NT2/D1 (cell line): ENCODE measurements at regions not wholly inside any gene's neighbourhood (a gene's known extent, or its start where the extent isn't known, plus 50 kb on each side); places are given as distances from the start of the nearest gene placed in this dataset.

Experiments
- DNase-seq: peaks from one replicate; pipeline ENCODE4 v3.0.0-alpha.2; 2011; ENCODE audit warnings: low read depth, low spot score
- H3K27me3 ChIP-seq: 2 replicates; pipeline ENCODE4 v1.6.0; 2011; ENCODE audit warnings: mild to moderate bottlenecking; ENCODE audit not compliant: insufficient read length, insufficient read depth
- H3K36me3 ChIP-seq: 2 replicates; pipeline ENCODE4 v1.6.1; 2011; ENCODE audit warnings: mild to moderate bottlenecking, low read length, mixed read lengths; ENCODE audit not compliant: insufficient read depth, insufficient read length
- H3K4me1 ChIP-seq: 2 replicates; pipeline ENCODE4 v1.5.1; 2011; ENCODE audit not compliant: insufficient read depth, insufficient read length
- H3K4me3 ChIP-seq: 2 replicates; pipeline ENCODE4 v1.5.1; 2011; ENCODE audit warnings: low read depth; ENCODE audit not compliant: insufficient read length
- H3K9ac ChIP-seq: 2 replicates; pipeline ENCODE4 v1.6.0; 2011; ENCODE audit warnings: low read depth; ENCODE audit not compliant: insufficient read length
- H3K9me3 ChIP-seq: 2 replicates; pipeline ENCODE4 v1.5.1; 2011; ENCODE audit warnings: mild to moderate bottlenecking, low read length; ENCODE audit not compliant: insufficient read depth
- SUZ12 ChIP-seq: IDR thresholded peaks from 2 replicates; pipeline ENCODE4 v1.6.1; 2011; ENCODE audit not compliant: insufficient read length, insufficient read depth; ENCODE audit errors: extremely low read depth
- YY1 ChIP-seq: IDR thresholded peaks from 2 replicates; pipeline ENCODE4 v1.6.1; 2011; ENCODE audit not compliant: insufficient read length, insufficient read depth
- ZNF274 ChIP-seq: IDR thresholded peaks from 2 replicates; pipeline ENCODE4 v1.6.1; 2011; ENCODE audit warnings: mild to moderate bottlenecking, low read depth, low read length

DNA sequence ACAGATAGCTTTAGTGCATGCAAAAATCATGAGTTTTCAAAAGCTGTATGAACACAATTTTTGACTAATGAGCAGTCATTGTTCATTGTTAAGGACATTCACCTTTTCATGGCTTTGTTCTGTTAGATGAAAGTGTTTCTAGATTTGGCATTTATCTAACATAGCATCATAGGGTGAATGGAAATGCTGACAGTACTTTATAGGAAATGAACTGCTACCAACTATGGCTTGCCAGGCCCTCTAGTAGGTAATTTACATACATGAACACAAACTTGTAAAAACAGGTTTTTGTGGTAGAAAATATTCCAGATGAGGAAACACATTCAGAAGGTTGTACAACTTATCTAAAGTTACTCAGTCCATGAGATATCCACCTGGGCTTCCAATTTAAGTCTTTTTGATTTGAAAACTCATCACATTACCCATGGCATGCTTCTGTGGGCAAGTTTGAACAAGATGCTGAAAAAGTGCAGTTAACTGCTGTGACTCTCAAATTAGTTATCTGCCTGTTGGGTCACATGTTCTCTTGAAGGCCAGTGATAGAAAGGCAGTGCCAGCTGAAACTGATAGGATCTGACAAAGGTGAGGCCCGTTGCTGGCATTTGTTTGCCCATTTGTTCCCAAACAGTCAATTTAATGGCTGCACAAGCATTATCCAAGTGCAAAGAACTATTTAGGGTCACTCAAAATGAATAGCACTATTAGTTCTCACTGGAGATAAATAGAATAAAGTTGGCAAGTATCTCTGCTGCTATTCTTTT, 399.1 kb downstream of the MAN2A1 start:
- Histone ChIP-seq H3K9me3 (no peaks in the 10 kb centered on the region), H3K4me3 (no peak overlapping the region), H3K36me3 (no peaks in the 10 kb centered on the region), H3K4me1 (no peaks in the 10 kb centered on the region), H3K27me3 (no peaks in the 10 kb centered on the region), H3K9ac (no peak overlapping the region)
- no peak for TF ChIP-seq YY1
- no peak for TF ChIP-seq SUZ12
- no peak for TF ChIP-seq ZNF274
- no peak for DNase-seq

- Histone ChIP-seq H3K9me3 (no peaks in the 10 kb centered on the region), H3K27me3 (no peaks in the 10 kb centered on the region), H3K36me3 (no peaks in the 10 kb centered on the region), H3K4me1 (no peaks in the 10 kb centered on the region), H3K9ac (no peak overlapping the region), H3K4me3 (no peak overlapping the region)
- no peak for DNase-seq
- TF ChIP-seq YY1, result no peak
- no peak for TF ChIP-seq ZNF274
- no peak for TF ChIP-seq SUZ12
Measured at GRCh38 chr5:110092955-110093785, 403.4 kb downstream of the MAN2A1 start.

DNA sequence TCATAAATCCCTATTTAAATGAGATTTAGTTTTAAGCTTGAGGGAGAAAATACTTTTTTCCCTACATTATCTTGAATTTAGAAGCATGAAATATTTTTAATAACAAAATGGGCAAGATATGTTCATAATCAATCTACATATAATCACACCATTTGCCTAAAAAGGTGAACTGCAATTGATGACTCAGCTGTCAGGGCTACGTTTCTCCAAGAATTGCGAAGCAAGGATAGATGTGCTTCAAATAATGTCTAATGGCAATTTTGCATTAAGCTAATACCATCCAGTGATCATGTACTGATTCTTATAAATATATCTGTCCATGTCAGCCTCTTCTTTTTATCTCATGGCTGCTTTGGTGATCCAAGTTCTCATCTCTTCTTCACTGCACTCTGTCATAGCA, 404.4 kb downstream of the MAN2A1 start:
- DNase-seq, result no peak
- Histone ChIP-seq H3K9me3 (no peaks in the 10 kb centered on the region), H3K9ac (no peak overlapping the region), H3K4me3 (no peak overlapping the region), H3K4me1 (no peaks in the 10 kb centered on the region), H3K36me3 (no peaks in the 10 kb centered on the region), H3K27me3 (no peaks in the 10 kb centered on the region)
- TF ChIP-seq YY1 (no peak), ZNF274 (no peak), SUZ12 (no peak)

- Histone ChIP-seq H3K27me3 (no peaks in the 10 kb centered on the region), H3K9me3 (no peaks in the 10 kb centered on the region), H3K4me1 (no peaks in the 10 kb centered on the region), H3K9ac (no peak overlapping the region), H3K4me3 (no peak overlapping the region), H3K36me3 (no peaks in the 10 kb centered on the region)
- DNase-seq, result no peak
- TF ChIP-seq ZNF274 (no peak), SUZ12 (no peak), YY1 (no peak)
Measured at GRCh38 chr5:110094548-110094947, 404.8 kb downstream of the MAN2A1 start.

GRCh38 chr5:110096419-110096818, 406.7 kb downstream of the MAN2A1 start:
- no peak overlapping the region for H3K4me3 ChIP-seq
- H3K4me1 ChIP-seq, result no peaks in the 10 kb centered on the region
- no peaks in the 10 kb centered on the region for H3K27me3 ChIP-seq
- H3K9ac ChIP-seq, result no peak overlapping the region
- no peak for DNase-seq
- no peaks in the 10 kb centered on the region for H3K9me3 ChIP-seq
- H3K36me3 ChIP-seq, result no peaks in the 10 kb centered on the region
- no peak for TF ChIP-seq YY1
- TF ChIP-seq ZNF274, result no peak
- TF ChIP-seq SUZ12, result no peak

- H3K9me3 ChIP-seq, result no peaks in the 10 kb centered on the region
- H3K4me1 ChIP-seq, result no peaks in the 10 kb centered on the region
- H3K27me3 ChIP-seq, result no peaks in the 10 kb centered on the region
- TF ChIP-seq SUZ12 (no peak), YY1 (no peak), ZNF274 (no peak)
- H3K4me3 ChIP-seq, result no peak overlapping the region
- H3K9ac ChIP-seq, result no peak overlapping the region
- no peak for DNase-seq
- no peaks in the 10 kb centered on the region for H3K36me3 ChIP-seq
Measured at GRCh38 chr5:110099572-110099971, 409.8 kb downstream of the MAN2A1 start.

GRCh38 chr5:110103081-110103480, 413.4 kb downstream of the MAN2A1 start:
- Histone ChIP-seq H3K9me3 (no peaks in the 10 kb centered on the region), H3K9ac (no peak overlapping the region), H3K27me3 (no peaks in the 10 kb centered on the region), H3K36me3 (no peaks in the 10 kb centered on the region), H3K4me3 (no peak overlapping the region), H3K4me1 (no peaks in the 10 kb centered on the region)
- no peak for TF ChIP-seq SUZ12
- no peak for TF ChIP-seq ZNF274
- TF ChIP-seq YY1, result no peak
- DNase-seq, result no peak
